ENCODE measurements at regions not wholly inside any gene's neighbourhood (a gene's known extent, or its start where the extent isn't known, plus 50 kb on each side); places are given as distances from the start of the nearest gene placed in this dataset.

- no peaks in the 10 kb centered on the region for H3K27me3 ChIP-seq
- H3K4me1 ChIP-seq: no peaks in the 10 kb centered on the region
- no peak overlapping the region for H3K4me3 ChIP-seq
- no peak for TF ChIP-seq CTCF (IDR thresholded peaks at IDR 0.05)
- peaks cover 0 to 3% of the 10 kb centered on the region in 2 donors for H3K9me3 ChIP-seq
- H3K36me3 ChIP-seq: no peaks in the 10 kb centered on the region
- no peak overlapping the region for H3K27ac ChIP-seq
- DNase-seq (no peak), ATAC-seq (no peak)
- intact Hi-C loops (cut with DNase I): no loop called here
These were observed 256.1 kb upstream of the CNTNAP5 start for GRCh38 chr2:123769001-123769400.

GRCh38 chr2:123770996-123771720, 253.9 kb upstream of the CNTNAP5 start:
- no peaks in the 10 kb centered on the region for H3K4me1 ChIP-seq
- no peak overlapping the region for H3K4me3 ChIP-seq
- no peaks in the 10 kb centered on the region for H3K27me3 ChIP-seq
- no peak for TF ChIP-seq CTCF (IDR thresholded peaks at IDR 0.05)
- ATAC-seq (no peak), DNase-seq (no peak)
- H3K36me3 ChIP-seq: no peaks in the 10 kb centered on the region
- intact Hi-C loops (cut with DNase I): no loop called here
- H3K27ac ChIP-seq: no peak overlapping the region
- peaks cover 0 to 10% of the 10 kb centered on the region in 2 donors for H3K9me3 ChIP-seq

- ATAC-seq: no peak
- intact Hi-C loops (cut with DNase I): no loop called here
- no peaks in the 10 kb centered on the region for H3K27me3 ChIP-seq
- no peak overlapping the region for H3K27ac ChIP-seq
- no peak overlapping the region for H3K4me3 ChIP-seq
- TF ChIP-seq CTCF (IDR thresholded peaks at IDR 0.05): no peak
- peaks cover 0 to 10% of the 10 kb centered on the region in 2 donors for H3K9me3 ChIP-seq
- H3K36me3 ChIP-seq: no peaks in the 10 kb centered on the region
- no peak for DNase-seq
- H3K4me1 ChIP-seq: no peaks in the 10 kb centered on the region
These were observed 253.0 kb upstream of the CNTNAP5 start for GRCh38 chr2:123771928-123772632.

GRCh38 chr2:123777116-123777515, 248.0 kb upstream of the CNTNAP5 start:
- Histone ChIP-seq H3K27ac (no peak overlapping the region), H3K4me3 (no peak overlapping the region), H3K36me3 (no peaks in the 10 kb centered on the region), H3K9me3 (peaks cover 0 to 6% of the 10 kb centered on the region in 2 donors), H3K27me3 (no peaks in the 10 kb centered on the region), H3K4me1 (no peaks in the 10 kb centered on the region)
- no peak for TF ChIP-seq CTCF (IDR thresholded peaks at IDR 0.05)
- intact Hi-C loops (cut with DNase I): no loop called here
- DNase-seq (no peak), ATAC-seq (no peak)

GRCh38 chr2:123783164-123783563, 241.9 kb upstream of the CNTNAP5 start:
- no peaks in the 10 kb centered on the region for H3K27me3 ChIP-seq
- no peak for TF ChIP-seq CTCF (IDR thresholded peaks at IDR 0.05)
- DNase-seq: no peak
- intact Hi-C loops (cut with DNase I): no loop called here
- ATAC-seq: no peak
- H3K4me1 ChIP-seq: no peaks in the 10 kb centered on the region
- H3K4me3 ChIP-seq: no peak overlapping the region
- no peak overlapping the region for H3K27ac ChIP-seq
- no peaks in the 10 kb centered on the region for H3K36me3 ChIP-seq
- H3K9me3 ChIP-seq: peaks cover 0 to 10% of the 10 kb centered on the region in 2 donors

Data from left lung (tissue), 4 donors.